GM20431 (cell line): ENCODE measurements at regions not wholly inside any gene's neighbourhood (a gene's known extent, or its start where the extent isn't known, plus 50 kb on each side); places are given as distances from the start of the nearest gene placed in this dataset.

Experiments
- in situ Hi-C: fragments of 300-500 bp; cut with MseI, MboI; formaldehyde crosslinking; loops from one replicate; pipeline ENCODE4 v1.15.0; 2020; ENCODE audit warnings: low sequenced_read_pairs; ENCODE audit not compliant: unreplicated experiment

GRCh38 chr7:115883629-115884028 is 146.9 kb downstream of the TFEC start:
- in situ Hi-C loops: no loop called here

DNA sequence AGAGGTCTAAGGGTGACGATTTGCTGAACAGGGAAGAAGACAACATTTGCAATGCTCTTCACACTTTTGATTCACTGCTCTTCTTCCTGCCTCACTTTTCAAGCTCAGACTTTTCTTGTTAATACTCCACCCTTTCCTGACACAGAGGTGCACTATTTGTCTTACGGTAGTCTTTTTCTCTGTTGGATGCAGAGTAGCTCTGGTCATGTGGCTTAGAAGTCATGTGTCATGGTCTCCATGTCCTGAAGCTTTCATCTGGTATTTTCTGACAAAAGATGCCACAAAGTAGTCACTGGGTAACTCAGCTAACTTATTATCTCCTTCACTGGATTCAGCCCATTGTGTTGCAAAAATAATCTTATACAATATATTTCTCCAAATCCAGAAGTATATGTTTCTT is 149.1 kb downstream of the TFEC start:
- in situ Hi-C loops: no loop called here

- in situ Hi-C loops: no loop called here
Measured at GRCh38 chr7:115879171-115879570, 151.4 kb downstream of the TFEC start.

DNA sequence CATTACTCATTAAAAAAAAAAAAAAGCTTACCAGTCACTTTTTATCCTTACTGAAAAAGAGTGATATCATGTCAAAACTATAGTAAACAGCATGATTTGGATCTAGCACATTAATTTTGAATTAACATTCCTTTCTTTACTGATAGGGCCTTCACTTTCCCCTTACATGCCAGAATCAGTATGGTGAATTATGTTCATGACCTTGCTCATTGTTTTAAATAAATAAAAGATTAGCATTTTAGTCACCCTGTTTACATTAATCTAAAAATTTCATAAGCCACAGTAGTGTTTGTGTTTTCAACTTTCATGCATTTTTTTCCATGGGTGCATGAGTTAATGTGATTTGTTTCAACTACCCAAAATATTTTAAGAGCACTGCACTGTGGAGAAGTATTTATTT is 160.8 kb downstream of the TFEC start:
- in situ Hi-C loops: no loop called here

DNA sequence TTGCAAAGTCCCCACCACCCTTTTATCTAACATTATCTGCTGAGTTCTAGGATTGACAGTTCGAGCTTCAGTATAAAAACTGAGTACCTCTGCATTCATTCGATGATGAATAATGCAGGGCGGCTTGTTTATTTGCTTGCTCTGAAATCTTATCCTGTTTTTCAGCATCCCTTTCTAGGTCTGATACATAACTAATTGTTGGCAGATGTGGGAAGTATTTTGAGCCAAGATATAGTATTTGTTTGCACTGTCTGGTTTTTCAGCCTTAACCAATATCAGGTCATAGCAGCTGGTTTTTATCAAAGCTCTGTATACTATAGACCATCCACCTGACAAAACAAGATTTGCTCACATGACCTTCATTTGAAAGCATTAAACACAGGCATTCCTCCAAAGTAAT is 161.4 kb downstream of the TFEC start:
- in situ Hi-C loops: no loop called here

DNA sequence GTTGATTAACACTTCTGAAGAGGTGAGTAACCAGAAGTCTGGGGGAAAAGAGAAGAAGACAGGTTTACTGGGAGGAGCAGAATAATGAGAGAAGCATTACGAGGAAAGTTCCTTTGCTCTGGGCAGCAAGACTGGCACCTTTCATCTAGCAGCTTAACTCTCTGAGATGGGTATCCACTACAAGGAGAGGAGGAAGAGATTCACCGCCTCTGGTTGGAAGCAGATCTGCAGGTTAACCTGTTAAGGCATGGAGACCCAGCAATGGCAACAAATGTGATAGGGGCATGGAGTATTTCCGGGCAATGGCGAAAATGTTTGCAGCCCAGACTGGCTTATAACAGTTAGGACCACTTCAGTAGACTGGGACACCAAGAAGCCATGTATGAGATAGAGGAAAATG is 162.2 kb downstream of the TFEC start:
- in situ Hi-C loops: no loop called here

DNA sequence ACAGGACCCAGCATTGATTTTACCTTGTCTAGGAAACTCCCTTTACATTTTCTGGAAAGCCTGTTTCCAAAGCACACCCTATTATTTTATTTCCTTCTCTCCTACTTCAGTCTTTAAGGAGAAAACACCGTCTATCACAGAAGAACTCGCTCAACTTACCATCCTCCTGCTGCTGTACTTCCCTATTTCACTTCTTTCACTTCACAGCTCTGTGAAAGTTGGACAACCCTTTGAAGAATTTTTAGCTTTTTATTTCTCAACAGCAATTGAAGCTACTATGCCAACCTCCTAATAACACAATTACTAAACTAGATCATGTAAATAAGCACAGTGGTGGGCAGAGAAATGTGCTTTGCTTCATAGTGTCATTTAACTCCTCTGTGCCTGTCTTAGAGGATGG is 166.5 kb downstream of the TFEC start:
- in situ Hi-C loops: no loop called here

DNA sequence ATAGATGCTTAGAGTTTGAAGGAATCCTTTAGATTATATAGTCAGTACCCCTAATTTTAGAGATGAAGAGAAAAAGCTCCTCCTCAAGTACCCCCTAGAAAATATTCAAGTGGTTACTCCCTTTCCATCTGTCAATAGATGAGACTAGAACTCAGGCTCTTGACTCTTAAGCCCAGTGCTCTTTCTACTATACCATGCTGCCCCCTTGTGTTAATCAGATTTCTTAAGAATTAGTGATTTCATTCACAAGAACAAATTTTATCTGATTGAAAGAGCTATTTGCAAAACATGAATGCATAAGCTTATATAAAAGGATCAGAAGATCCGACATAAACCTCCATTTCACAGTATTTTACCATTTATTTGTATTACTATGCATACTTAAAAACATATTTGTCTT is 179.3 kb downstream of the TFEC start:
- in situ Hi-C loops: no loop called here

DNA sequence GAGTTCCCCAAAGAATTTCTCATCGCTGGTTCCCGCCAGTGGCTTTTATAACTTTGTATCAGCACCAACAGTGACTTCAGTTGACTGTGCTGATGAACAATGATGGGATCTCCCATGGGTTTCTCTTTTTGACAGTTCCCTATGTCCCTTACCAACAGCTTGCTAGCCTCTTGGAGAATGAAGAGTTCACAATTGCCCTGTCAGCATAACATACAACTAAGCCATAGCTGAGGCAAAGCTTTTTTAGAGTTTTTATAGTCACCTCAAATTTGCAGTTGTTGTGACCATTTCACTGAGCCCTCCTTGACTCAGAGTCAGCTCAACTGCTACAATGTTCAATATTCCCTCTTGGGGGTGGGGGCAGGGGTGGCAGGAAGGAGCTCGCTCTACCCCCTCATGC is 179.8 kb downstream of the TFEC start:
- in situ Hi-C loops: no loop called here

- in situ Hi-C loops: no loop called here
Measured at GRCh38 chr7:115844857-115845256, 185.7 kb downstream of the TFEC start.

DNA sequence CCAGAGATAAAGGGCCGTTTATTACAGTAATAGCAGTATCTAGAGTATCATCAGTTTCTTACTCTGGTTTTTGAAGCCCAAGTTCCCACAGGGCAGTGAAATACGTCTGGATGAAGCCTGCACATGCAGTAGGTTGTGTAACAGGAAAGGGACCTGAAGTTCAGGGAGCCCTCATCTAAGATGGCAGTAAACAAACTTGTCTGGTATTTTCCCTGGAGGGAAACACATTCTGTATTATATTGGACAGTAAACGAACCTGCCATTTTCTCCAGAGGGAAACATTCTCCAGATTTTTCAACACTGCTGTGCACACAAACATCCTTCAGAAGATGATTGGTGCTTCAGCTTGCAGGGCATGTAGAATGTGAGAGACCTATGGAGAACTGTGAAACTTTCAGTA is 189.9 kb downstream of the TFEC start:
- in situ Hi-C loops: no loop called here

DNA sequence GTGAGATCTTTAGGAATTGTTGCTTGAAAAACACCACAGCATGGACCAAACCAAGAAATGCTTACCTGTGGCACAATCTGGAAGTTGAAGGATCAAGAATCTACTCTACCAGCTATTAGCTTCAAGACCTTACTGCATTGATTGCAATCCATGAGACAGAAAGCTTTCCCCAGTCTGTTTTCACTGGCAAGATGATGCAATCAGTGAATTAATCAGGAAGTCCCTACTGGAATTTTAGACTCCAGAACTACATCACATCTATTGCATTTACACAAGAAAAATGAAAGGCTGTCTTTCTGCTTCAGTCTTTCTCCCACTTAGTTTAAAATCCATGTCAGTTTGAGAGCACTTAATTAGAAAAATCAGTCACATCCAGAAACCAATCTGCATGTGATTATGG is 191.7 kb downstream of the TFEC start:
- in situ Hi-C loops: no loop called here

DNA sequence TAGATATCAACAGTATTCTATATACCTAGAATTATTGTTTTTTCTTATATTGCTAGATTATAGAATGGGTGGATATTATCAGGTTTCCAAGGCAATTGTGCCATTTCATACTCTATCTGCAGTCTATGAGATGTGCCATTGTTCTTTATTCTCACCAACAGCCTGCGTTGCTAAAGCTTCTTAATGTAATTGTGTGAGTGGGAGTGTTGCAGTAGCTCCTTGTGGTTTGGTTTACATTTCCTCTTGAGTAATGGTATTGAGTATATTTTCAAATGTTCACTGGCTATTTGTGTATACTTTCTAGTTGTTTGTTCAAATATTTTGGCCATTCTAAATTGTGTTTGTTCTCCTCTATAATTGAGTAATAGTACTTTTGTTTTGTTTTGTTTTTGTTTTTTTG is 199.2 kb downstream of the TFEC start:
- in situ Hi-C loops: no loop called here

- in situ Hi-C loops: no loop called here
Measured at GRCh38 chr7:115827305-115828045, 203.1 kb downstream of the TFEC start.

- in situ Hi-C loops: no loop called here
Measured at GRCh38 chr7:115825456-115826115, 205.0 kb downstream of the TFEC start.

DNA sequence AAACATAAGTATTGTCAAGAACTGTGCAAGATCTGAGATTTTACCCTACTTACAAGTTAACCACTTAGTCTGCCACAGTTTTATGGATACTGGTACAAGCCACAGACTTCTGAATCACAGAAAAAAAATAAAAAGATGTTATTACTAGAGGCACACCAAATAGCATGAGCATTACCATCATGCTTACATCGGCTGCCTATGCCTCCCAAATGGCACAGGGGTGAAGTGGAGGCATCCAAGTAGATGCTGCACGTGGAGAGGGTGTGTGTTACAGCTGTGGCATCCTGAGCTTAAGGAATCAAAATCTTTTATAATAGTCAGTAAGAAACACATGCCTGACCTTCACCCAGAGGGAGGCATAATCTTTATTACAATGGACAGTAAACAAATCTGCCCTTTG is 207.8 kb downstream of the TFEC start:
- in situ Hi-C loops: no loop called here

- in situ Hi-C loops: no loop called here
Measured at GRCh38 chr7:115822380-115822779, 208.2 kb downstream of the TFEC start.

DNA sequence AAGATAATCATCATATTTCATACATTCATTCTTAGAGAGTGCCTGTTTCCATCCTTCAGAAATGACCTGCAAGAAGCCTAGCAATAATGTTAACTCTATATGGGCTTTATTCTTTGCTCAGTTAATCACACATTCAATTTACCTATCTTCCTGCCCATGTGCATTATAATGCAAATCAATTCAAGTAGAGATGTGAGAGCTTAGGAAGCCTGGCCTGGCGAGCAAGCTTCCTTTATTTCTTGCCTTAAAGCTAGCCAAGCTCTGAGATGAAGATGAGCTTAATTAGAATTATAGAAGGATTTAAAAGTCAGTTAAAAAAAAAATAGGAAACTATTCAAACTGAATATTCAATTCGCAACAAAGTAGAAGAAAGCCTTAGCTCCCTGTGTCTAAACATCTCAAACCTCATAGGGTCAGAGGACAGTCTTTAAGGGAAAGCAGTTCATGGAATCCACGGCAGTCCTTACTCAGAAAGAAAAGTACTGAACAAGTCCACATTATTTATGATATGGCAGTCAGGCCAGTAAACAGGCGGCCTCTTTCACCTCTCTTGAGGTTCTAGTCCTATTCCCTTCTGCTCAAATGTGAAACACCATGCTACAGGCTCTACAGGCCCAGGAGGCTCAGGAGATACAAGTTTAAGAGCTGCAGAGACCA is 214.1 kb downstream of the TFEC start:
- in situ Hi-C loops: no loop called here

GRCh38 chr7:115812794-115813193 is 217.8 kb downstream of the TFEC start:
- in situ Hi-C loops: no loop called here

- in situ Hi-C loops: no loop called here
Measured at GRCh38 chr7:115805458-115805857, 225.1 kb downstream of the TFEC start.

GRCh38 chr7:115802415-115802814 is 228.1 kb downstream of the TFEC start:
- in situ Hi-C loops: no loop called here
